Lower leg skin (tissue), 3 donors: ENCODE measurements at regions not wholly inside any gene's neighbourhood (a gene's known extent, or its start where the extent isn't known, plus 50 kb on each side); places are given as distances from the start of the nearest gene placed in this dataset.

Experiments used
- POLR2A ChIP-seq, 2 donors: fragments of 450-650 bp; IDR thresholded peaks; one replicate each; pipeline ENCODE4 v1.6.1; 2016 to 2017; ENCODE audit warnings: antibody characterized with exemption in 2 of 2, mild to moderate bottlenecking in 1 of 2, moderate library complexity in 1 of 2
- TF ChIP-seq, protein P1 (sequence below), 3 donors: fragments of 450-650 bp; IDR thresholded peaks; one replicate each; pipeline ENCODE4 v1.5.1; 2016; ENCODE audit warnings: antibody characterized with exemption in 3 of 3, mild to moderate bottlenecking in 3 of 3, moderate library complexity in 2 of 3

DNA sequence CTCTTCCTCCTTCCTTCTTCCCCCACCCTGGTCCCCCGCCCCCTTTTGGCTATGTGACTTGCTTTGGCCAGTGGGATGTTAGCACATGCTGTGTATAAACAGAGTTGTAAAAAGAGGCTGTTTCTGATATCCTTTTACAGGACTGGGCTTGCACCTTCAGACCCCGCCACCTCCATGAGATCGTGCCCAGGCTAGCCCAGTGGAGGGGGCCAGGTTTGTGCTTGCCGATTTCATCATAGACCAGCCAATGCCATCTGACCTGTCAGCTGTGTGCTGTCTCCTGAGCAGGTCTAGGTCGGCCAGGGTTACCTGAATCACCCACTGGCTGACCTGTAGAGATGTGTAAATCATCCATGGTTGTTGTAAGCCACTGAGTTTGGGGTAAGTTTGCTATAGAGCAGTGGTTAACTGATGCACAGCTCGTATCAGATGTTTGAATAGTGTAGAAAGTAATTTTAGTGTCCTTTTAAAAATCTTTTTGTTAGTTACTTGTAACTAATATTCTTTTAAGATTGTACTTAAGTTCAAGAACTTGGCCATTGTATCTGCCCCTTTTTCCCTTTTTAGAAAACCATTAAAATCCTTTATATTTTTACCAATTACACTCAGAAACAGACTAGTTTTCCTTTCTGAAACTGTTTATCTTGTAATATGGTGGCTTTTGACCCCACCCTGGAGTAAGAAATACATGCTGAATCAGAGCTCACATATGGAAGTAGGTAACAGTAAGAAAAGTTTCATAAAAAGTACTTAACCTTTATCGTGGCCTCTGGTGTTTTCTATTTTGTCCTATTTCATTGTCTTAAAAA is 122.0 kb upstream of the MGAT5 start:
- TF ChIP-seq, protein P1, sequence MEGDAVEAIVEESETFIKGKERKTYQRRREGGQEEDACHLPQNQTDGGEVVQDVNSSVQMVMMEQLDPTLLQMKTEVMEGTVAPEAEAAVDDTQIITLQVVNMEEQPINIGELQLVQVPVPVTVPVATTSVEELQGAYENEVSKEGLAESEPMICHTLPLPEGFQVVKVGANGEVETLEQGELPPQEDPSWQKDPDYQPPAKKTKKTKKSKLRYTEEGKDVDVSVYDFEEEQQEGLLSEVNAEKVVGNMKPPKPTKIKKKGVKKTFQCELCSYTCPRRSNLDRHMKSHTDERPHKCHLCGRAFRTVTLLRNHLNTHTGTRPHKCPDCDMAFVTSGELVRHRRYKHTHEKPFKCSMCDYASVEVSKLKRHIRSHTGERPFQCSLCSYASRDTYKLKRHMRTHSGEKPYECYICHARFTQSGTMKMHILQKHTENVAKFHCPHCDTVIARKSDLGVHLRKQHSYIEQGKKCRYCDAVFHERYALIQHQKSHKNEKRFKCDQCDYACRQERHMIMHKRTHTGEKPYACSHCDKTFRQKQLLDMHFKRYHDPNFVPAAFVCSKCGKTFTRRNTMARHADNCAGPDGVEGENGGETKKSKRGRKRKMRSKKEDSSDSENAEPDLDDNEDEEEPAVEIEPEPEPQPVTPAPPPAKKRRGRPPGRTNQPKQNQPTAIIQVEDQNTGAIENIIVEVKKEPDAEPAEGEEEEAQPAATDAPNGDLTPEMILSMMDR (IDR thresholded peaks at IDR 0.05), result no peak
- TF ChIP-seq POLR2A (IDR thresholded peaks at IDR 0.05), result no peak
